ENCODE measurements at regions not wholly inside any gene's neighbourhood (a gene's known extent, or its start where the extent isn't known, plus 50 kb on each side); places are given as distances from the start of the nearest gene placed in this dataset.
"Not testable (repeated sequence)": the region's sequence is repeated elsewhere in the genome, so short reads cannot be mapped to it uniquely, and the experiment has no call there.

DNA sequence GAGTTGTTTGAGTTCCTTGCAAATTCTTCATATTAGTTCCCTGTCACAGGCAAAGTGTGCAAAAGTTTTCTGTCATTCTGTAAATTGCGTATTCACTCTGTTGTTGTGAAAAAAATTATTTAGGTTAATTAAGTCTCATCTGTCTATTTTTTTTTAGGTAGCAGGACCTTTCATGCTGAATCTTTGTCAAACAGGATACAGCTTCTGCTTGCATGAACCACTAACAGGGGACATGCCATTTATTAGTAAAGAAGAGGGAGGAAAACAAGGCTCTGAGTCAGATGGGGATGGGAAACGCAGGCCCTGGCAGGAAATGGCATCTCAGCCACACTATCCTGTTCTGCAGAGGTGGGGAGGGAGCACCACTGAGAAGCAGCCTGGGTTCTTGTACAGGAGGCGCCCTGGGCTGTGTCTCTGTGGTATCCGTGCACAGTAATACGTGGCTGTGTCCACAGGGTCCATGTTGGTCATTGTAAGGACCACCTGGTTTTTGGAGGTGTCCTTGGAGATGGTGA, 1243.8 kb downstream of the TMEM121 start:
- DNase-seq (ENCODE audit: low spot score), result not testable (repeated sequence)

DNA sequence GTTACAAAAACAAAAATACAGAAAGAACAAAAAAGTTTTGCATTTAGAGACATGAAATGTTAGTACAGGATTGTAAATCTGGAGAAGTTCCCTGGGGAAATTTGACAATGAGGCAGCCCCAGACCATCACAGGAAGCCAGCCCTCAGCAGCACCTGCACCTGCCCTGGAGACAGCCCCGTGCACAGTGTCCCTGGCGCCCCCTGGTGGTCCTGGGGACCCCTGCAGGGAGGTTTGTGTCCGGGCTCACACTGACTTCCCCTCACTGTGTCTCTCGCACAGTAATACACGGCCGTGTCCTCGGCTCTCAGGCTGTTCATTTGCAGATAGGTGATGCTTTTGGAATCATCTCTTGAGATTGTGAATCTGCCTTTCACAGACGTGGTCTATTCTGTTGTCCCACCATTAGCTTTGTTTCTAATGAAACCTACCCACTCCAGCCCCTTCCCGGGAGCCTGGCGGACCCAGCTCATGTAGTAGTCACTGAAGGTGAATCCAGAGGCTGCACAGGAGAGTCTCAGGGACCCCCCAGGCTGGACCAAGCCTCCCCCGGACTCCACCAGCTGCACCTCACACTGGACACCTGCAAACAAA, 1248.6 kb downstream of the TMEM121 start:
- not testable (repeated sequence) for DNase-seq (ENCODE audit: low spot score)

DNA sequence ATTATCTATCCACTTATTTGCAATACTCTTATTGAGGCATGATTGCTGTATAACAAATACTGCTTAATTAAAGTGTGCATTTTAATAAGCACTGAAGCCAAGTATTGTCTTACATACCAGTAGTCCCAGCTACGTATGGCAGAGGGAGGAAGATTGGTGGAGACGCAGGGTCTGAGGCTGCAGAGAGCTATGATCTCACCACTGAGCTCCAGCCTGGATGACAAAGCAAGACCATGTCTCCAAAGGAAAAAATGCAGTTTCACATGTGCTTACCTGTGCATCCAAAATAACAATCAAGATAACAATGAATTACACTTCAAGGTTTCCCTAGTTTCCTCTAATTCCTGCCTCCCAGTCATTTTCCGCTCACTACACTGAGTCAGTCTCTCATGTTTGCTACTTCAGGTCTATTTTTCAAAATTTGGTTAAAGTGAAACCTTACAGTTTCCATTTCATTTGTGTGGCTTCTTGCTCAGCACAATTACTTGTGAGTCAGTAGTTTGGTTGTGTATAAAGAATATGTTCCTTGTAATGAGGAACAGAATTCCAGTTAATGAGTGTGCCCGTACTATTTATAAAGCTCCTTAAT, 1250.1 kb downstream of the TMEM121 start:
- no peak for DNase-seq (ENCODE audit: low spot score)

GRCh38 chr14:106778986-106779385, 1252.6 kb downstream of the TMEM121 start:
- DNase-seq (ENCODE audit: low spot score), result no peak

GRCh38 chr14:106786697-106787096, 1260.3 kb downstream of the TMEM121 start:
- no peak for DNase-seq (ENCODE audit: low spot score)

- no peak for DNase-seq (ENCODE audit: low spot score)
These were observed 1261.2 kb downstream of the TMEM121 start for GRCh38 chr14:106787626-106788025.

- no peak for DNase-seq (ENCODE audit: low spot score)
These were observed 1262.2 kb downstream of the TMEM121 start for GRCh38 chr14:106788534-106788933.

- DNase-seq (ENCODE audit: low spot score), result no peak
These were observed 1262.9 kb downstream of the TMEM121 start for GRCh38 chr14:106789318-106789717.

GRCh38 chr14:106790189-106791036, 1264.0 kb downstream of the TMEM121 start:
- peak; percentile 12 for DNase-seq (ENCODE audit: low spot score)

- DNase-seq (ENCODE audit: low spot score), result no peak
These were observed 1266.2 kb downstream of the TMEM121 start for GRCh38 chr14:106792543-106792942.

DNA sequence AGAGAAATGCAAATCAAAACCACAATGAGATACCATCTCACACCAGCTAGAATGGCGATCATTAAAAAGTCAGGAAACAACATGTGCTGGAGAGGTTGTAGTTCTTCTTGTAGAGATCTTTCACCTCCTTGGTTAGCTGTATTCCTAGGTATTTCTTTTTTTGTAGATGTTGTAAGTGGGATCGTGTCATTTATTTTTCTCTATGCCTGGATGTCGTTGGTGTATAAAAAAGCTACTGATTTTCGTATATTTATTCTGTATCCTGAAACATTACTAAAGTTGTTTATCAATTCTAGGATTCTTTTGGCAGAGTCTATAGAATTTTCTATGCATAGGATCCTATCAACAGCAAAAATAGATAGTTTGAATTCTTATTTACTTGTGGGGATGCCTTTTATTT, 1271.8 kb downstream of the TMEM121 start:
- not testable (repeated sequence) for DNase-seq (ENCODE audit: low spot score)

GRCh38 chr14:106802413-106803364, 1276.3 kb downstream of the TMEM121 start:
- no peak for DNase-seq (ENCODE audit: low spot score)

DNA sequence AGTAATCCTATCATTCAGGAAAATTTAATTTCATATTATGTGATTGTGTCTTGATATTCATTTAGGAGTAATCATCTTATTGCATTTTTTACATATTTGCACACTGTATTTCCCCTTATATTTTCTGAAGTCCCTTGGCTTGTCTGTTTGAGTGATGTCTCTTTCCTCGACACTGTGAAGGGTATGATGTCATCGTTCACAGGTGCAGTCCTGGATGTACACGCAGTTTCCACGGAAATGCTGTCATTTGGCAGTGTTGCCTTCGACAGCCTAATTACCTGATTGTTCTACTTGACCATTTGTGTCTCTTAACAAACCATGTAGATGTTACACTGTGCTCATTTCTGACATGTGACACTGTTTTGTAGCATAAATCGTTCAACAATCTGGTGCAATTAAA, 1277.0 kb downstream of the TMEM121 start:
- DNase-seq (ENCODE audit: low spot score), result no peak

DNA sequence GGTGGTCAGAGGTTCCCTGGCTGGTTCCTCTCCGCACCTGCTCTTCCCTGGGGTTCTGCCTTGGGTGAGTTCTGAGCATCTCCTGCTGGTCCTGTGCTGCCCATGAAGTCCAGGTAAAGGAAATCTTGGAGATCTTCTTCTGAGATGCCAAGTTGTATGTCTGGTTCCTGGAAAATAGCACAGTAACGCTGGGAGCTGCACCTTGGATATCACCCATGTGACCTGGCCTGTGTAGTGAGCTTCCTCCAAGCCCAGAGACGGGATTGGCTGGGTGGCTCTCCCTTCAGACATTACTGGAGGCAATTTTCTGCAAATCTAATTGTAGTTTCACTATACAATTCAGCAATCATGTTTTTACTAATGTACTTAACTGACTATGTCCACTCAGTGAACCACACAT, 1281.1 kb downstream of the TMEM121 start:
- DNase-seq (ENCODE audit: low spot score), result no peak

DNA sequence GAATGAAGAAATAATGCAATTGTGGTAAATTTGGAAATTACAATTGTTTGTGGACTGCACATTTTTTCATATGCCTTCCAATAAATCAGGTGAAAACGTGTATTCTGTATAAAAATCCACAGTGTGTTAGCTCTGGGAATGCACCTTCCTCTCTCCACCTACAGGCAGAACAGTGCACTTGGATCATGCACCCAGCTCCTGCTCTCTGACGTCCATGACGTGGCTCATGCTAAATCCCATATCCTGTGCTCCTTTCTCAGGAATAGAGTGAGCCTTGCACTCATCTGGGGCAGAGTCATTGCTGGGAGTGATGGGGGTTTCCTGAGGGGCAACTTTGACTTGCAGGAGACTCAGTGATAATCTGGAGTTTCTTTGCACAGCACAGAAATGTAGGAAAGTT, 1282.1 kb downstream of the TMEM121 start:
- no peak for DNase-seq (ENCODE audit: low spot score)

- no peak for DNase-seq (ENCODE audit: low spot score)
These were observed 1282.5 kb downstream of the TMEM121 start for GRCh38 chr14:106808907-106809306.

DNA sequence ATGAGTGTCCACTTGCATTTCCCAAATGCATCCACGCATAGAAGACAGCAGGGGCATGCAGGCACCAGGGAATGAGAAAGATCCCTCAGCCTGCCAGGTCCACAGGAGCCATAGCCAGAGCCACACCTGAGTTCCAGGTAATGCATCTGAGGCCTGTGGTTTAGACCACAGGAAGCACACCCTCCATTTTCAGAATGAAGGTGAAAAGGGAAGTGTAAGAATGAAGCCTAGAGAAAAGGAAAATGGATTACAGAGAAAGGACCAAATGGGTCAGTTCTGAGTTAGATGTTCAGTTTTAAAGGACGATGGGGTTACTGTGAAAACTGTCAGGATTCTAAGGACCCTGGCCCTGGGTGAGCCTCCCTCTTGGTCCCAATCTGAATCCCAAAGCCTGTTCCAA, 1283.2 kb downstream of the TMEM121 start:
- DNase-seq (ENCODE audit: low spot score), result no peak

GRCh38 chr14:106810168-106810567, 1283.8 kb downstream of the TMEM121 start:
- DNase-seq (ENCODE audit: low spot score), result not testable (repeated sequence)

DNA sequence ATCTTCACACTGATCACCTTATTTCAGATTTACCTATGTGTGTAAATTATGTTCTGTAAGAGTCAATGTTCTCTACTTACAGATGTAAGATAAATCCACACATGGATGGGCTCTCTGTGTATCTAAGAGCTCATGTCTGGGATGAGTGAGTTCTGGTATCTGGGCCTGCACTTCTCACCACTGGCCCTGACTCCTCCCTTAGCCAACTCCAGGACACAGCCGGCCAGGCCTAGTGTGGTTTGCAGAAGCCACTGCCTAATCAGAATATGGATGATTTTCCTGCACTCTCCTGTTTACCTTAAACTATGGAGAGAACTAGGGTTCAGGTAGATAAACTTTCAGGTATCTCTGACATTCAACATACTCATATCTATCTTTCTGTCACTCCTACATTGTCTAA, 1284.8 kb downstream of the TMEM121 start:
- no peak for DNase-seq (ENCODE audit: low spot score)

- no peak for DNase-seq (ENCODE audit: low spot score)
These were observed 1286.5 kb downstream of the TMEM121 start for GRCh38 chr14:106812788-106813476.

DNA sequence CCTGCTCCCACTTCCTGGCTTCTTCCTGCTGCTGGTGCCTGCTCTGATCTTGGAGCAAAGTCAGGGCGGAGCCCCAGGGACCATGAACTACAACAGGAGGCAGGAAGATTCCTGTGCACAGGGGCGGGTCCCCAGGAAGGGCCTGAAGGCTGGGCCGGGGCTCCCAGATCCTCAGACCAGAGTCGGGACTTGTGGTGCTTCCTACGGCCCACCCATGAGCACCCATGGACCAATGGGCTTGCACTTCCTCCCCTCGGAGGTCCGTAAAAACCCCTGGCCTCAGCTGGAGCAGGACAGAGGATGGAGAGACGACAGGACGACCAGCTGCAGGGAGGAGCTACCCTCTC, 1287.1 kb downstream of the TMEM121 start:
- DNase-seq (ENCODE audit: low spot score), result no peak

Measured in Ammon's horn (tissue), 1 donor.